H1 (cell line): ENCODE measurements at regions not wholly inside any gene's neighbourhood (a gene's known extent, or its start where the extent isn't known, plus 50 kb on each side); places are given as distances from the start of the nearest gene placed in this dataset.

ENCODE experiments used
- CTCF ChIA-PET: fragments of 300-600 bp; sonication (Branson Sonifier 250); formaldehyde crosslinking; loops from one replicate; lab custom pipeline; 2021; ENCODE audit not compliant: partially characterized antibody; lab: Charles Lee
- POLR2A ChIA-PET: fragments of 300-600 bp; sonication (Branson Sonifier 250); formaldehyde crosslinking; loops from one replicate; lab custom pipeline; 2021; ENCODE audit warnings: inconsistent platforms; ENCODE audit not compliant: partially characterized antibody; lab: Charles Lee
- DNase-seq, 2 experiments: peaks; one replicate each; pipeline versions ENCODE4 v3.0.0 to v3.0.0-alpha.2; 2010 to 2022; ENCODE audit warnings: low spot score in 2 of 2, low read depth in 1 of 2, mixed read lengths in 1 of 2
- FAIRE-seq: peaks from 2 replicates; lab custom pipeline; 2011; peaks lifted over from hg19 to GRCh38; lab: Jason Lieb, UNC
- H2AFZ ChIP-seq: 2 replicates; pipeline ENCODE4 v1.8.1; 2012; ENCODE audit warnings: low read length, inconsistent platforms
- H2AK5ac ChIP-seq: 2 replicates; pipeline ENCODE4 v1.6.1; 2013; ENCODE audit warnings: low read depth, low read length
- H2BK120ac ChIP-seq: replicated peaks from 2 replicates; pipeline ENCODE3; 2013; ENCODE audit warnings: low read depth, low read length, inconsistent platforms
- H2BK12ac ChIP-seq: 2 replicates; pipeline ENCODE4 v1.6.1; 2013; ENCODE audit warnings: low read depth, low read length
- H2BK15ac ChIP-seq: 2 replicates; pipeline ENCODE4 v1.6.1; 2013; ENCODE audit warnings: low read length
- H2BK20ac ChIP-seq: 2 replicates; pipeline ENCODE4 v1.6.1; 2013; ENCODE audit warnings: low read length
- H2BK5ac ChIP-seq: 2 replicates; pipeline ENCODE4 v1.6.1; 2013; ENCODE audit warnings: low read depth, low read length
- H3K14ac ChIP-seq: 2 replicates; pipeline ENCODE4 v1.6.1; 2013; ENCODE audit warnings: inconsistent platforms; ENCODE audit not compliant: insufficient read length
- H3K18ac ChIP-seq: 2 replicates; pipeline ENCODE4 v1.6.1; 2013; ENCODE audit warnings: low read length; ENCODE audit errors: extremely low read depth
- H3K23ac ChIP-seq: 2 replicates; pipeline ENCODE4 v1.6.1; 2013; ENCODE audit warnings: inconsistent platforms; ENCODE audit not compliant: insufficient read length
- H3K23me2 ChIP-seq: 2 replicates; pipeline ENCODE4 v1.6.1; 2013; ENCODE audit warnings: low read depth, low read length
- H3K27ac ChIP-seq: 2 replicates; pipeline ENCODE4 v1.6.1; 2011; ENCODE audit warnings: low read depth, low read length, inconsistent platforms
- H3K27me3 ChIP-seq, 4 experiments: replicated peaks in 1 of 4; 1 replicate in 1 of 4; 2 replicates in 3 of 4; pipeline versions ENCODE4 v1.6.1 to v1.8.1; 2011 to 2013; ENCODE audit warnings: low read length in 3 of 4, mild to moderate bottlenecking in 3 of 4, inconsistent platforms in 2 of 4, mixed read lengths in 2 of 4, moderate library complexity in 1 of 4; ENCODE audit not compliant: control insufficient read depth in 3 of 4, insufficient read depth in 3 of 4; ENCODE audit errors: extremely low read depth in 1 of 4
- H3K36me3 ChIP-seq, 4 experiments: 2 replicates each; pipeline versions ENCODE4 v1.6.1 to v1.8.1; 2011 to 2013; ENCODE audit warnings: mild to moderate bottlenecking in 4 of 4, low read length in 3 of 4, moderate library complexity in 2 of 4, control low read depth in 1 of 4, inconsistent platforms in 1 of 4; ENCODE audit not compliant: insufficient read depth in 4 of 4, control insufficient read depth in 2 of 4
- H3K4ac ChIP-seq: replicated peaks from 2 replicates; pipeline ENCODE3; 2013; ENCODE audit warnings: low read length, low read depth, mixed read lengths, inconsistent platforms; ENCODE audit not compliant: insufficient read length
- H3K4me1 ChIP-seq, 4 experiments: replicated peaks in 1 of 4; 1 replicate in 1 of 4; 2 replicates in 3 of 4; pipeline versions ENCODE4 v1.6.1 to v1.8.1; 2011 to 2013; ENCODE audit warnings: low read length in 3 of 4, inconsistent platforms in 2 of 4, mixed read lengths in 1 of 4; ENCODE audit not compliant: insufficient read depth in 4 of 4, control insufficient read depth in 3 of 4
- H3K4me2 ChIP-seq, 2 experiments: 2 replicates each; pipeline versions ENCODE4 v1.6.1 to v1.8.1; 2011 to 2013; ENCODE audit warnings: low read depth in 2 of 2, low read length in 2 of 2, control low read depth in 1 of 2, inconsistent platforms in 1 of 2, mild to moderate bottlenecking in 1 of 2; ENCODE audit not compliant: insufficient read depth in 1 of 2
- H3K4me3 ChIP-seq, 4 experiments: fragments of 200-600, 300-600 bp in 1 of 4; sonication (generic), shearing (Covaris generic), sonication (Bioruptor Twin) in 1 of 4; 2 replicates each; pipeline versions ENCODE4 v1.5.1 to v1.8.1; 2011 to 2016; ENCODE audit warnings: low read length in 4 of 4, low read depth in 3 of 4, control low read depth in 2 of 4, inconsistent platforms in 2 of 4, mild to moderate bottlenecking in 2 of 4, mixed read lengths in 1 of 4, moderate library complexity in 1 of 4; ENCODE audit not compliant: insufficient read depth in 2 of 4; ENCODE audit errors: extremely low read depth in 1 of 4
- H3K56ac ChIP-seq: replicated peaks from 2 replicates; pipeline ENCODE3; 2013; ENCODE audit warnings: low read depth, mild to moderate bottlenecking, mixed read lengths, low read length, inconsistent platforms; ENCODE audit not compliant: insufficient read length
- H3K79me1 ChIP-seq: 2 replicates; pipeline ENCODE4 v1.6.1; 2013; ENCODE audit warnings: low read depth, low read length, control low read depth
- H3K79me2 ChIP-seq, 2 experiments: 2 replicates each; pipeline versions ENCODE4 v1.6.1 to v1.8.1; 2012 to 2013; ENCODE audit warnings: low read length in 2 of 2, mild to moderate bottlenecking in 2 of 2, inconsistent platforms in 1 of 2; ENCODE audit not compliant: insufficient read depth in 2 of 2, control insufficient read depth in 1 of 2
- H3K9ac ChIP-seq, 4 experiments: replicated peaks in 1 of 4; 1 replicate in 1 of 4; 2 replicates in 3 of 4; pipeline versions ENCODE4 v1.6.1 to v1.8.1; 2011 to 2013; ENCODE audit warnings: low read depth in 3 of 4, low read length in 3 of 4, control low read depth in 2 of 4, mild to moderate bottlenecking in 2 of 4, moderate library complexity in 2 of 4, inconsistent platforms in 1 of 4; ENCODE audit errors: extremely low read depth in 1 of 4
- H3K9me3 ChIP-seq, 2 experiments: 2 replicates each; pipeline versions ENCODE4 v1.6.1 to v1.8.1; 2012 to 2013; ENCODE audit warnings: mild to moderate bottlenecking in 2 of 2, moderate library complexity in 2 of 2, control low read depth in 1 of 2, inconsistent platforms in 1 of 2, low read depth in 1 of 2, low read length in 1 of 2, mixed read lengths in 1 of 2; ENCODE audit not compliant: insufficient read depth in 2 of 2
- H4K20me1 ChIP-seq, 2 experiments: replicated peaks in 1 of 2; 2 replicates each; pipeline versions ENCODE3 to v1.8.1; 2011 to 2013; ENCODE audit warnings: inconsistent platforms in 2 of 2, low read length in 2 of 2, mild to moderate bottlenecking in 1 of 2; ENCODE audit not compliant: insufficient read depth in 2 of 2, control insufficient read depth in 1 of 2
- H4K5ac ChIP-seq: 2 replicates; pipeline ENCODE4 v1.6.1; 2013; ENCODE audit warnings: low read length, low read depth, mixed read lengths, inconsistent platforms; ENCODE audit not compliant: insufficient read length
- H4K8ac ChIP-seq: 2 replicates; pipeline ENCODE4 v1.8.0; 2013; ENCODE audit warnings: mild to moderate bottlenecking, moderate library complexity, low read length, inconsistent platforms; ENCODE audit not compliant: insufficient read depth; ENCODE audit errors: extremely low read depth
- H4K91ac ChIP-seq: replicated peaks from 2 replicates; pipeline ENCODE3; 2013; ENCODE audit warnings: low read length, mixed read lengths, inconsistent platforms; ENCODE audit not compliant: insufficient read length
- BRCA1 ChIP-seq: IDR thresholded peaks from 2 replicates; pipeline ENCODE4 v1.6.1; 2012; ENCODE audit warnings: low read depth, low read length, improper control_type of control experiment
- CBX5 ChIP-seq: fragments of 300-800, 300-1000 bp; sonication (generic); IDR thresholded peaks from 2 replicates; pipeline ENCODE4 v1.7.1; 2016; ENCODE audit warnings: antibody characterized with exemption, low read length, low read depth
- CREB1 ChIP-seq: IDR thresholded peaks from 2 replicates; pipeline ENCODE4 v1.6.1; 2012; ENCODE audit warnings: inconsistent platforms
- CTBP2 ChIP-seq: IDR thresholded peaks from 2 replicates; pipeline ENCODE4 v1.7.0; 2011; ENCODE audit warnings: borderline replicate concordance, mild to moderate bottlenecking, moderate library complexity, mixed read lengths, low read length; ENCODE audit not compliant: insufficient read depth, insufficient read length
- GABPA ChIP-seq: IDR thresholded peaks from 2 replicates; pipeline ENCODE4 v1.6.1; 2011; ENCODE audit warnings: mild to moderate bottlenecking, low read length, moderate library complexity, borderline replicate concordance; ENCODE audit not compliant: insufficient read depth
- JUN ChIP-seq: IDR thresholded peaks from 2 replicates; pipeline ENCODE4 v1.6.1; 2011; ENCODE audit warnings: low read depth, mild to moderate bottlenecking, improper control_type of control experiment, low read length
- KDM1A ChIP-seq: fragments of 200-600, 300-600 bp; sonication (generic); IDR thresholded peaks from 2 replicates; pipeline ENCODE4 v1.7.1; 2016; ENCODE audit warnings: mild to moderate bottlenecking, low read length, borderline replicate concordance
- POLR2A ChIP-seq, 2 experiments: IDR thresholded peaks; 1 replicate in 1 of 2; 2 replicates in 1 of 2; pipeline ENCODE4 v1.6.1; 2011; ENCODE audit warnings: low read depth in 2 of 2, low read length in 2 of 2, mild to moderate bottlenecking in 2 of 2; ENCODE audit errors: control extremely low read depth in 1 of 2
- RAD21 ChIP-seq, 2 experiments: IDR thresholded peaks in 1 of 2; conservative IDR thresholded peaks in 1 of 2; 2 replicates each; pipeline ENCODE4 v1.6.1; 2011; ENCODE audit warnings: low read depth in 2 of 2, low read length in 2 of 2, improper control_type of control experiment in 1 of 2, inconsistent platforms in 1 of 2, mild to moderate bottlenecking in 1 of 2, moderate library complexity in 1 of 2
- RNF2 ChIP-seq: fragments of 200-900, 300-1000 bp; sonication (generic); IDR thresholded peaks from 2 replicates; pipeline ENCODE4 v1.7.1; 2016; ENCODE audit warnings: borderline replicate concordance, low read depth, mild to moderate bottlenecking, antibody characterized with exemption, low read length; ENCODE audit not compliant: poor library complexity, severe bottlenecking; ENCODE audit errors: missing control alignments
- SP4 ChIP-seq: IDR thresholded peaks from 2 replicates; pipeline ENCODE4 v1.6.1; 2012; ENCODE audit warnings: low read length, inconsistent platforms
- SRF ChIP-seq: IDR thresholded peaks from 2 replicates; pipeline ENCODE4 v1.6.1; 2011; ENCODE audit warnings: mild to moderate bottlenecking, low read depth, low read length, moderate library complexity
- TAF7 ChIP-seq: optimal IDR thresholded peaks from 2 replicates; pipeline ENCODE3; 2011; ENCODE audit warnings: low read depth, mild to moderate bottlenecking, inconsistent platforms, low read length, moderate library complexity, borderline replicate concordance
- WGBS, 2 experiments: shearing (Covaris generic) in 1 of 2; methylation state at CpG; one replicate each; pipeline versions ENCODE4 v1.1.6 to v1.1.7; 2013 to 2015; ENCODE audit warnings: low lambda C conversion rate in 2 of 2, mixed read lengths in 2 of 2, inconsistent platforms in 1 of 2, low coverage in 1 of 2, missing lambda C conversion rate in 1 of 2; ENCODE audit not compliant: insufficient replicate concordance in 2 of 2, insufficient coverage in 1 of 2, insufficient read length in 1 of 2; ENCODE audit errors: extremely low coverage in 1 of 2, missing lambda C conversion rate in 1 of 2; 5-methylcytosine and 5-hydroxymethylcytosine counted together
- TF ChIP-seq, protein P1 (sequence below): IDR thresholded peaks from 2 replicates; pipeline ENCODE4 v1.6.1; 2012; ENCODE audit warnings: inconsistent platforms

- Histone ChIP-seq H2BK15ac (no peak overlapping the region), H4K5ac (no peak overlapping the region), H2AK5ac (no peak overlapping the region), H3K79me2 (no peaks in the 10 kb centered on the region), H3K18ac (no peak overlapping the region), H2BK5ac (no peak overlapping the region), H3K4me2 (no peak overlapping the region), H3K27ac (no peak overlapping the region), H2BK12ac (no peak overlapping the region), H3K56ac (no peak overlapping the region), H3K4me3 (no peak overlapping the region), H3K9ac (no peak overlapping the region), H3K4ac (no peak overlapping the region), H4K8ac (no peak overlapping the region), H4K91ac (no peak overlapping the region), H3K9me3 (no peaks in the 10 kb centered on the region), H2BK120ac (no peak overlapping the region), H3K27me3 (no peaks in the 10 kb centered on the region), H3K79me1 (no peaks in the 10 kb centered on the region), H2BK20ac (no peak overlapping the region), H4K20me1 (no peaks in the 10 kb centered on the region), H3K14ac (no peak overlapping the region), H3K4me1 (no peaks in the 10 kb centered on the region), H3K36me3 (no peaks in the 10 kb centered on the region), H3K23ac (no peak overlapping the region), H2AFZ (no peak overlapping the region), H3K23me2 (no peaks in the 10 kb centered on the region)
- CTCF ChIA-PET, result interaction anchor here (0.6 to 2.1 kb wide), 3 partner anchors 12 to 266 kb away, joined by 3 to 6 read pairs (median 4); no protein-coding TSS in a partner anchor
- POLR2A ChIA-PET, result no interaction called here
- FAIRE-seq, result no peak
- WGBS, 2 experiments, result 62% methylated on average over 3 of the region's 3 CpGs; no CpG with 5 or more reads in 1 of the 2 experiments
- DNase-seq, result no peak
- TF ChIP-seq SP4, result no peak
- no peak for TF ChIP-seq RAD21 (IDR thresholded peaks at IDR 0.05 in 1 of 2, conservative IDR thresholded peaks at IDR 0.05 in 1 of 2; ENCODE audit: low read depth in 2 of 2, low read length in 2 of 2)
- no peak for TF ChIP-seq JUN
- TF ChIP-seq, protein P1, sequence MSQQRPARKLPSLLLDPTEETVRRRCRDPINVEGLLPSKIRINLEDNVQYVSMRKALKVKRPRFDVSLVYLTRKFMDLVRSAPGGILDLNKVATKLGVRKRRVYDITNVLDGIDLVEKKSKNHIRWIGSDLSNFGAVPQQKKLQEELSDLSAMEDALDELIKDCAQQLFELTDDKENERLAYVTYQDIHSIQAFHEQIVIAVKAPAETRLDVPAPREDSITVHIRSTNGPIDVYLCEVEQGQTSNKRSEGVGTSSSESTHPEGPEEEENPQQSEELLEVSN, result no peak
- no peak for TF ChIP-seq TAF7
- TF ChIP-seq CBX5, result no peak
- no peak for TF ChIP-seq CTBP2
- TF ChIP-seq BRCA1, result no peak
- TF ChIP-seq POLR2A (IDR thresholded peaks at IDR 0.05; ENCODE audit: control extremely low read depth in 1 of 2, low read depth in 2 of 2, low read length in 2 of 2), result no peak
- TF ChIP-seq KDM1A, result no peak
- no peak for TF ChIP-seq RNF2
- no peak for TF ChIP-seq GABPA
- no peak for TF ChIP-seq CREB1
- no peak for TF ChIP-seq SRF
Observed at GRCh38 chr7:50151661-50152060, 58.6 kb upstream of the ZPBP start.
